Transverse colon (tissue), 4 donors: ENCODE measurements at regions not wholly inside any gene's neighbourhood (a gene's known extent, or its start where the extent isn't known, plus 50 kb on each side); places are given as distances from the start of the nearest gene placed in this dataset.

ENCODE experiments used
- DNase-seq: peaks from one replicate; pipeline ENCODE4 v3.0.0-alpha.2; 2019
- H3K27ac ChIP-seq, 4 donors: fragments of 200-600 bp; sonication (generic); 2 replicates each; pipeline ENCODE4 v1.5.1; 2016 to 2018; ENCODE audit warnings: inconsistent platforms in 4 of 4
- H3K27me3 ChIP-seq: fragments of 200-600 bp; sonication (generic); 2 replicates; pipeline ENCODE4 v1.5.1; 2017; ENCODE audit warnings: inconsistent platforms
- H3K36me3 ChIP-seq, 4 donors: fragments of 200-600 bp; sonication (generic); 2 replicates each; pipeline ENCODE4 v1.5.1; 2017 to 2019; ENCODE audit warnings: inconsistent platforms in 4 of 4
- H3K4me1 ChIP-seq, 4 donors: fragments of 200-600 bp; sonication (generic); 2 replicates each; pipeline ENCODE4 v1.5.1; 2017 to 2020; ENCODE audit warnings: inconsistent platforms in 4 of 4
- H3K4me3 ChIP-seq, 4 donors: fragments of 200-600 bp; sonication (generic); 1 replicate in 1 of 4; 2 replicates in 3 of 4; pipeline versions ENCODE4 v1.5.1 to v1.6.1; 2017 to 2019; ENCODE audit warnings: inconsistent platforms in 4 of 4
- H3K9me3 ChIP-seq, 2 donors: fragments of 200-600 bp; sonication (generic); 2 replicates each; pipeline ENCODE4 v1.5.1; 2017 to 2019; ENCODE audit warnings: inconsistent platforms in 2 of 2
- EP300 ChIP-seq: sonication (generic); formaldehyde crosslinking; IDR thresholded peaks from one replicate; pipeline ENCODE4 v1.6.1; 2017; ENCODE audit warnings: antibody characterized with exemption, low read depth
- POLR2A ChIP-seq: fragments of 450-650 bp; IDR thresholded peaks from one replicate; pipeline ENCODE4 v1.6.1; 2016; ENCODE audit warnings: antibody characterized with exemption, mild to moderate bottlenecking, moderate library complexity
- POLR2AphosphoS5 ChIP-seq, 3 donors: sonication (generic); formaldehyde crosslinking; IDR thresholded peaks; one replicate each; pipeline ENCODE4 v1.6.1; 2016; ENCODE audit warnings: antibody characterized with exemption in 3 of 3
- WGBS, 2 donors: methylation state at CpG; one replicate each; pipeline ENCODE4 v1.1.5; 2018; ENCODE audit warnings: low coverage in 1 of 2; 5-methylcytosine and 5-hydroxymethylcytosine counted together
- in situ Hi-C, 4 donors: fragments of 200-750 bp; cut with MboI; loops; one replicate each; pipeline versions ENCODE4 v1.15.0 to v1.15.1; 2017; ENCODE audit warnings: low sequenced_read_pairs in 3 of 4, low pct_ligation_motif_present in 1 of 4, low pct_unique_long_range_greater_than_20kb in 1 of 4
- intact Hi-C: fragments of 100-400 bp; cut with DNase I; formaldehyde crosslinking; loops from one replicate; pipeline ENCODE4 v1.15.1; 2023; ENCODE audit warnings: low total_unique reads
- TF ChIP-seq, protein P1 (sequence below), 5 experiments: fragments of 200-600 bp in 3 of 5; fragments of 450-650 bp in 2 of 5; sonication (generic) in 3 of 5; IDR thresholded peaks; 1 replicate in 2 of 5; 2 replicates in 3 of 5; pipeline ENCODE4 v1.5.1; 2016 to 2017; ENCODE audit warnings: antibody characterized with exemption in 5 of 5, inconsistent platforms in 3 of 5, mild to moderate bottlenecking in 2 of 5, moderate library complexity in 1 of 5

GRCh38 chr3:25306066-25306465 lies 122.0 kb upstream of the RARB start:
- in situ Hi-C loops (no loop called here), intact Hi-C loops (no loop called here)
- H3K9me3 ChIP-seq, result no peaks in the 10 kb centered on the region
- H3K4me1 ChIP-seq, result no peaks in the 10 kb centered on the region
- no peaks in the 10 kb centered on the region for H3K36me3 ChIP-seq
- no peak overlapping the region for H3K27ac ChIP-seq
- no peak for DNase-seq
- 76 to 92% methylated on average over 3 to 5 of the region's 5 CpGs for whole genome bisulfite sequencing, 2 donors
- no peaks in the 10 kb centered on the region for H3K27me3 ChIP-seq
- H3K4me3 ChIP-seq, result no peak overlapping the region
- TF ChIP-seq POLR2AphosphoS5 (IDR thresholded peaks at IDR 0.05), result no peak
- TF ChIP-seq EP300, result no peak
- TF ChIP-seq POLR2A, result no peak
- TF ChIP-seq, protein P1, sequence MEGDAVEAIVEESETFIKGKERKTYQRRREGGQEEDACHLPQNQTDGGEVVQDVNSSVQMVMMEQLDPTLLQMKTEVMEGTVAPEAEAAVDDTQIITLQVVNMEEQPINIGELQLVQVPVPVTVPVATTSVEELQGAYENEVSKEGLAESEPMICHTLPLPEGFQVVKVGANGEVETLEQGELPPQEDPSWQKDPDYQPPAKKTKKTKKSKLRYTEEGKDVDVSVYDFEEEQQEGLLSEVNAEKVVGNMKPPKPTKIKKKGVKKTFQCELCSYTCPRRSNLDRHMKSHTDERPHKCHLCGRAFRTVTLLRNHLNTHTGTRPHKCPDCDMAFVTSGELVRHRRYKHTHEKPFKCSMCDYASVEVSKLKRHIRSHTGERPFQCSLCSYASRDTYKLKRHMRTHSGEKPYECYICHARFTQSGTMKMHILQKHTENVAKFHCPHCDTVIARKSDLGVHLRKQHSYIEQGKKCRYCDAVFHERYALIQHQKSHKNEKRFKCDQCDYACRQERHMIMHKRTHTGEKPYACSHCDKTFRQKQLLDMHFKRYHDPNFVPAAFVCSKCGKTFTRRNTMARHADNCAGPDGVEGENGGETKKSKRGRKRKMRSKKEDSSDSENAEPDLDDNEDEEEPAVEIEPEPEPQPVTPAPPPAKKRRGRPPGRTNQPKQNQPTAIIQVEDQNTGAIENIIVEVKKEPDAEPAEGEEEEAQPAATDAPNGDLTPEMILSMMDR (IDR thresholded peaks at IDR 0.05), result no peak

- TF ChIP-seq, protein P1 (IDR thresholded peaks at IDR 0.05), result no peak
- TF ChIP-seq EP300, result no peak
- TF ChIP-seq POLR2AphosphoS5 (IDR thresholded peaks at IDR 0.05), result no peak
- no peak for TF ChIP-seq POLR2A
- H3K27me3 ChIP-seq, result no peaks in the 10 kb centered on the region
- DNase-seq, result no peak
- in situ Hi-C loops (no loop called here), intact Hi-C loops (no loop called here)
- H3K4me1 ChIP-seq, result no peaks in the 10 kb centered on the region
- H3K27ac ChIP-seq, result no peak overlapping the region
- WGBS, 2 donors, result 64 to 81% methylated on average over 1 to 2 of the region's 2 CpGs
- no peak overlapping the region for H3K4me3 ChIP-seq
- H3K36me3 ChIP-seq, result no peaks in the 10 kb centered on the region
- H3K9me3 ChIP-seq, result no peaks in the 10 kb centered on the region
Measured at GRCh38 chr3:25306705-25307104, 121.4 kb upstream of the RARB start.

DNA sequence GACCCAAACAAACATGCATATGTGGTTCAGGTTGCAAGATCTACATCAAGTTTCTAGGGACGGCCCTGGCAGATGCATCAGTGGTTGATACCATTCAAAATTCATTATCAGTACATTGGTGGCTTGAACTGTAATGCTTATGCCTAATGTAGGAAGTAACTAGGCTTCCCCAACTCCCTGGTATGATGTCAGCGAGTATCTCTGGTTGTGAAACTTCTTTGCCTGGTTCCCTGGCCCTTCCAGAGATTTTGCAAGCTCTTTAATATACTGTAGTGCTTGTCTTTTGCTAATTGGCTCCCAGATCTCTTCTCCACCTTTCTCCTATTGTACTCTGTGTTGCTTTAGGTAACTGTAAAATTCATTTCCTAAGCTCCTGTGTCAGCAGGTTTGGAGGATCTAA lies 114.8 kb upstream of the RARB start:
- Histone ChIP-seq H3K36me3 (no peaks in the 10 kb centered on the region), H3K27ac (no peak overlapping the region), H3K9me3 (no peaks in the 10 kb centered on the region), H3K4me3 (no peak overlapping the region), H3K27me3 (no peaks in the 10 kb centered on the region), H3K4me1 (no peaks in the 10 kb centered on the region)
- no peak for DNase-seq
- TF ChIP-seq EP300, result no peak
- TF ChIP-seq, protein P1 (IDR thresholded peaks at IDR 0.05), result no peak
- no peak for TF ChIP-seq POLR2A
- no peak for TF ChIP-seq POLR2AphosphoS5 (IDR thresholded peaks at IDR 0.05)
- 59 to 70% methylated on average over 2 of the region's 2 CpGs for WGBS, 2 donors
- intact Hi-C loops, result no loop called here
- in situ Hi-C loops, result no loop called here

GRCh38 chr3:25324954-25325655 lies 103.0 kb upstream of the RARB start:
- TF ChIP-seq POLR2A, result no peak
- no peak for TF ChIP-seq POLR2AphosphoS5 (IDR thresholded peaks at IDR 0.05)
- TF ChIP-seq EP300, result no peak
- TF ChIP-seq, protein P1 (IDR thresholded peaks at IDR 0.05), result no peak
- in situ Hi-C loops, result no loop called here
- H3K4me1 ChIP-seq, result no peaks in the 10 kb centered on the region
- no peak overlapping the region for H3K4me3 ChIP-seq
- no peaks in the 10 kb centered on the region for H3K36me3 ChIP-seq
- WGBS, 2 donors, result 81 to 82% methylated on average over 3 to 7 of the region's 7 CpGs
- no peaks in the 10 kb centered on the region for H3K27me3 ChIP-seq
- intact Hi-C loops, result no loop called here
- H3K27ac ChIP-seq, result no peak overlapping the region
- no peak for DNase-seq
- no peaks in the 10 kb centered on the region for H3K9me3 ChIP-seq
